ENCODE measurements at regions not wholly inside any gene's neighbourhood (a gene's known extent, or its start where the extent isn't known, plus 50 kb on each side); places are given as distances from the start of the nearest gene placed in this dataset.
"Not testable (repeated sequence)": the region's sequence is repeated elsewhere in the genome, so short reads cannot be mapped to it uniquely, and the experiment has no call there.

DNA sequence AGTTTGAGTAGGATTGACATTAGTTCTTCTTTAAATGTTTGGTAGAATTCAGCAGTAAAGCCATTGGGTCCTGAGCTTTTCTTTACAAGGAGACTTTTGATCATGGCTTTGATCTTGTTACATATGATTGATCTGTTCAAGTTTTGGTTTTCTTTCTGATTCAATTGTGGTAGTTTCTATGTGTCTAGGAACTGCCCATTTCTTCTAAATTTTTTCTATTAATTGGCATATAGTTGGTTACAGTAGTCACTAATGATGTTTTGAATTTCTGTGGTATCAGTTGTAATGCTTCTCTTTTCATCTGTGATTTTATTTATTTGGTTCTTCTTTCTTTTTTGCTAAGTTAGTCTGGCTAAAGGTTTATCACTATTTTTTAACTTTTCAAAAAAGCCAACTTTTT is 73.3 kb upstream of the DLGAP1 start:
- Mint-ChIP-seq H3K9me3 (peaks cover 4 to 18% (median 10%) of the 10 kb centered on the region in 7 donors), H3K36me3 (no peaks in the 10 kb centered on the region), H3K27me3 (ENCODE audit: low read depth in 3 of 3) (no peaks in the 10 kb centered on the region), H3K27ac (no peak overlapping the region), H3K4me3 (no peak overlapping the region), H3K4me1 (no peaks in the 10 kb centered on the region)
- Histone ChIP-seq H2AFZ (ENCODE audit: insufficient read depth, low read depth, low read length, poor library complexity, severe bottlenecking) (no peak overlapping the region), H3K4me1 (ENCODE audit: control insufficient read depth in 1 of 2, insufficient read depth in 2 of 2, low read length in 2 of 2) (no peaks in the 10 kb centered on the region), H3K79me2 (ENCODE audit: insufficient read depth, low read length) (no peaks in the 10 kb centered on the region), H3K27ac (ENCODE audit: low read depth in 1 of 2, low read length in 2 of 2) (no peak overlapping the region), H3K9ac (ENCODE audit: insufficient read depth, low read length, poor library complexity, severe bottlenecking) (no peak overlapping the region), H3K4me3 (replicated peaks in 1 of 3; ENCODE audit: low read depth in 2 of 3, low read length in 3 of 3) (no peak overlapping the region), H4K20me1 (ENCODE audit: insufficient read depth, low read length) (no peaks in the 10 kb centered on the region), H3K27me3 (ENCODE audit: control insufficient read depth in 2 of 2, insufficient read depth in 2 of 2, low read length in 2 of 2) (no peaks in the 10 kb centered on the region), H3K9me3 (replicated peaks in 1 of 2; ENCODE audit: control insufficient read depth in 1 of 2, insufficient read depth in 1 of 2, low read length in 2 of 2) (peaks cover 25 to 35% of the 10 kb centered on the region in 2 donors), H3K4me2 (replicated peaks; ENCODE audit: extremely low read depth, low read length, poor library complexity, severe bottlenecking) (no peak overlapping the region), H3K36me3 (replicated peaks in 1 of 2; ENCODE audit: control insufficient read depth in 1 of 2, insufficient read depth in 2 of 2, low read length in 2 of 2) (no peaks in the 10 kb centered on the region)
- no peak for TF ChIP-seq CTCF (IDR thresholded peaks at IDR 0.05)
- intact Hi-C loops (cut with micrococcal nuclease) = no loop called here
- no peak for DNase-seq

- H3K4me1 Mint-ChIP-seq; H3K27me3 ChIP-seq (ENCODE audit: control insufficient read depth in 2 of 2, insufficient read depth in 2 of 2, low read length in 2 of 2); H3K36me3 ChIP-seq (replicated peaks in 1 of 2; ENCODE audit: control insufficient read depth in 1 of 2, insufficient read depth in 2 of 2, low read length in 2 of 2); DNase-seq; H3K36me3 Mint-ChIP-seq; H3K4me2 ChIP-seq (replicated peaks; ENCODE audit: extremely low read depth, low read length, poor library complexity, severe bottlenecking); H3K4me1 ChIP-seq (ENCODE audit: control insufficient read depth in 1 of 2, insufficient read depth in 2 of 2, low read length in 2 of 2); H2AFZ ChIP-seq (ENCODE audit: insufficient read depth, low read depth, low read length, poor library complexity, severe bottlenecking); intact Hi-C loops (cut with micrococcal nuclease); H3K27me3 Mint-ChIP-seq (ENCODE audit: low read depth in 3 of 3); H3K4me3 ChIP-seq (replicated peaks in 1 of 3; ENCODE audit: low read depth in 2 of 3, low read length in 3 of 3); H3K27ac Mint-ChIP-seq; H4K20me1 ChIP-seq (ENCODE audit: insufficient read depth, low read length); H3K27ac ChIP-seq (ENCODE audit: low read depth in 1 of 2, low read length in 2 of 2); H3K4me3 Mint-ChIP-seq; H3K9ac ChIP-seq (ENCODE audit: insufficient read depth, low read length, poor library complexity, severe bottlenecking); H3K79me2 ChIP-seq (ENCODE audit: insufficient read depth, low read length): not testable (repeated sequence)
- H3K9me3 ChIP-seq (replicated peaks in 1 of 2; ENCODE audit: control insufficient read depth in 1 of 2, insufficient read depth in 1 of 2, low read length in 2 of 2) = peaks cover 20 to 29% of the 10 kb centered on the region in 2 donors
- H3K9me3 Mint-ChIP-seq = peaks cover 0 to 14% (median 9%) of the 10 kb centered on the region in 7 donors
- WGBS (ENCODE audit: insufficient coverage) = 55% methylated on average over 7 of the region's 10 CpGs
These were observed 72.7 kb upstream of the DLGAP1 start for GRCh38 chr18:4527826-4528225.
